K562 (cell line): ENCODE measurements at regions not wholly inside any gene's neighbourhood (a gene's known extent, or its start where the extent isn't known, plus 50 kb on each side); places are given as distances from the start of the nearest gene placed in this dataset.

ENCODE experiments used
- CC2D1A ChIP-seq: fragments of 450-650 bp; IDR thresholded peaks from 2 replicates; pipeline ENCODE4 v1.6.1; 2017; ENCODE audit warnings: mild to moderate bottlenecking
- ILK ChIP-seq: fragments of 450-650 bp; IDR thresholded peaks from 2 replicates; pipeline ENCODE4 v1.6.1; 2016; ENCODE audit warnings: missing genetic modification characterization, low read depth, mild to moderate bottlenecking, missing compliant biosample characterization, moderate library complexity, borderline replicate concordance
- TFAM ChIP-seq: fragments of 250-450 bp; sonication (Bioruptor Pico); conservative IDR thresholded peaks from 2 replicates; pipeline ENCODE4 v1.5.0; 2021; ENCODE audit warnings: mild to moderate bottlenecking, moderate library complexity
- TRIM28 ChIP-seq: fragments of 450-650 bp; IDR thresholded peaks from 2 replicates; pipeline ENCODE4 v1.6.1; 2017
- ZNF146 ChIP-seq: IDR thresholded peaks from one replicate; pipeline ENCODE4 v1.6.1; 2018; ENCODE audit warnings: missing compliant biosample characterization; ENCODE audit not compliant: unreplicated experiment
- ZNF785 ChIP-seq: fragments of 250-450 bp; sonication (Bioruptor Pico); IDR thresholded peaks from 2 replicates; pipeline ENCODE4 v1.4.0; 2020; ENCODE audit warnings: mild to moderate bottlenecking
- TF ChIP-seq, protein P1 (sequence below): fragments of 450-650 bp; IDR thresholded peaks from 2 replicates; pipeline ENCODE4 v1.6.1; 2016; ENCODE audit warnings: mild to moderate bottlenecking, moderate library complexity
- TF ChIP-seq, protein P2 (sequence below), 2 experiments: fragments of 150-350 bp in 1 of 2; IDR thresholded peaks; 2 replicates each; pipeline ENCODE4 v1.6.1; 2012 to 2016; ENCODE audit warnings: low read depth in 2 of 2, low read length in 2 of 2, mild to moderate bottlenecking in 1 of 2, moderate library complexity in 1 of 2
- TF ChIP-seq, protein P3 (sequence below): sonication (generic); formaldehyde crosslinking; IDR thresholded peaks from 2 replicates; pipeline ENCODE4 v1.8.0; 2022; ENCODE audit warnings: missing genetic modification reagents, mild to moderate bottlenecking, borderline replicate concordance
- TF ChIP-seq, protein P4 (sequence below): fragments of 250-450 bp; sonication (Bioruptor Pico); IDR thresholded peaks from 2 replicates; pipeline ENCODE4 v1.8.0; 2021; ENCODE audit warnings: mild to moderate bottlenecking, moderate library complexity

DNA sequence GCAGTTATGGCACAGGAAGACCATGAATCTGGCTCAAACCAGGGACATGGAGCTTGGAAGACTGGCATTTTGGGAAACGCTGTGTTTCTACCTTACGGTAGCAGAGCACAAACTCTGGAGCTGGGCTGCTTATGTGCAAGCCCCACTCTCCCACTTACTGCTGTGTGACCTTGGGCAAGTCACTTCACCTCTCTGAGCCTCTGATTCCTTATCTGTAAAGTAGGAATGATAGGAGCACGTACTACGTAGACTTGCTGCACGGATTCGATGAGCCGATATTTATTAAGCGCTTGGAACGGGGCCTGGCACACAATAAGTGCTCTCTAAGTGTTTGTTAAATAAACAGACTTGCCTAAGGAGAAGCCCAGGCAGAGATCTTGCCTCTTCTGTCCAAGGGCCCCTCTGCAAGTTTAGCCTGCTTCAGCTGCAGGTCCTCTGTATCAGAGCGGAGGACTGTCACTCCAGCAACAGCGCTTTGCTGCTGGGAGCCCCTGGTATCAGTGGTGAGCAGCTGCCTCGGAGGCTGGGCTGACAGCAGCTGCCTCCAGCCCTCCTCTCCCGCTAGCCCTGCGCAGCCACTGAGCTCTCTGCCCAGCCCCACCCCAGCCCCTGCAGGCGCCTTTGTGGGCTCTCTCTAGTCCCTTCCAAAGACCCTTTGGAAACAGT lies 96.9 kb upstream of the ANO1 start (continued):
- TF ChIP-seq, protein P1, sequence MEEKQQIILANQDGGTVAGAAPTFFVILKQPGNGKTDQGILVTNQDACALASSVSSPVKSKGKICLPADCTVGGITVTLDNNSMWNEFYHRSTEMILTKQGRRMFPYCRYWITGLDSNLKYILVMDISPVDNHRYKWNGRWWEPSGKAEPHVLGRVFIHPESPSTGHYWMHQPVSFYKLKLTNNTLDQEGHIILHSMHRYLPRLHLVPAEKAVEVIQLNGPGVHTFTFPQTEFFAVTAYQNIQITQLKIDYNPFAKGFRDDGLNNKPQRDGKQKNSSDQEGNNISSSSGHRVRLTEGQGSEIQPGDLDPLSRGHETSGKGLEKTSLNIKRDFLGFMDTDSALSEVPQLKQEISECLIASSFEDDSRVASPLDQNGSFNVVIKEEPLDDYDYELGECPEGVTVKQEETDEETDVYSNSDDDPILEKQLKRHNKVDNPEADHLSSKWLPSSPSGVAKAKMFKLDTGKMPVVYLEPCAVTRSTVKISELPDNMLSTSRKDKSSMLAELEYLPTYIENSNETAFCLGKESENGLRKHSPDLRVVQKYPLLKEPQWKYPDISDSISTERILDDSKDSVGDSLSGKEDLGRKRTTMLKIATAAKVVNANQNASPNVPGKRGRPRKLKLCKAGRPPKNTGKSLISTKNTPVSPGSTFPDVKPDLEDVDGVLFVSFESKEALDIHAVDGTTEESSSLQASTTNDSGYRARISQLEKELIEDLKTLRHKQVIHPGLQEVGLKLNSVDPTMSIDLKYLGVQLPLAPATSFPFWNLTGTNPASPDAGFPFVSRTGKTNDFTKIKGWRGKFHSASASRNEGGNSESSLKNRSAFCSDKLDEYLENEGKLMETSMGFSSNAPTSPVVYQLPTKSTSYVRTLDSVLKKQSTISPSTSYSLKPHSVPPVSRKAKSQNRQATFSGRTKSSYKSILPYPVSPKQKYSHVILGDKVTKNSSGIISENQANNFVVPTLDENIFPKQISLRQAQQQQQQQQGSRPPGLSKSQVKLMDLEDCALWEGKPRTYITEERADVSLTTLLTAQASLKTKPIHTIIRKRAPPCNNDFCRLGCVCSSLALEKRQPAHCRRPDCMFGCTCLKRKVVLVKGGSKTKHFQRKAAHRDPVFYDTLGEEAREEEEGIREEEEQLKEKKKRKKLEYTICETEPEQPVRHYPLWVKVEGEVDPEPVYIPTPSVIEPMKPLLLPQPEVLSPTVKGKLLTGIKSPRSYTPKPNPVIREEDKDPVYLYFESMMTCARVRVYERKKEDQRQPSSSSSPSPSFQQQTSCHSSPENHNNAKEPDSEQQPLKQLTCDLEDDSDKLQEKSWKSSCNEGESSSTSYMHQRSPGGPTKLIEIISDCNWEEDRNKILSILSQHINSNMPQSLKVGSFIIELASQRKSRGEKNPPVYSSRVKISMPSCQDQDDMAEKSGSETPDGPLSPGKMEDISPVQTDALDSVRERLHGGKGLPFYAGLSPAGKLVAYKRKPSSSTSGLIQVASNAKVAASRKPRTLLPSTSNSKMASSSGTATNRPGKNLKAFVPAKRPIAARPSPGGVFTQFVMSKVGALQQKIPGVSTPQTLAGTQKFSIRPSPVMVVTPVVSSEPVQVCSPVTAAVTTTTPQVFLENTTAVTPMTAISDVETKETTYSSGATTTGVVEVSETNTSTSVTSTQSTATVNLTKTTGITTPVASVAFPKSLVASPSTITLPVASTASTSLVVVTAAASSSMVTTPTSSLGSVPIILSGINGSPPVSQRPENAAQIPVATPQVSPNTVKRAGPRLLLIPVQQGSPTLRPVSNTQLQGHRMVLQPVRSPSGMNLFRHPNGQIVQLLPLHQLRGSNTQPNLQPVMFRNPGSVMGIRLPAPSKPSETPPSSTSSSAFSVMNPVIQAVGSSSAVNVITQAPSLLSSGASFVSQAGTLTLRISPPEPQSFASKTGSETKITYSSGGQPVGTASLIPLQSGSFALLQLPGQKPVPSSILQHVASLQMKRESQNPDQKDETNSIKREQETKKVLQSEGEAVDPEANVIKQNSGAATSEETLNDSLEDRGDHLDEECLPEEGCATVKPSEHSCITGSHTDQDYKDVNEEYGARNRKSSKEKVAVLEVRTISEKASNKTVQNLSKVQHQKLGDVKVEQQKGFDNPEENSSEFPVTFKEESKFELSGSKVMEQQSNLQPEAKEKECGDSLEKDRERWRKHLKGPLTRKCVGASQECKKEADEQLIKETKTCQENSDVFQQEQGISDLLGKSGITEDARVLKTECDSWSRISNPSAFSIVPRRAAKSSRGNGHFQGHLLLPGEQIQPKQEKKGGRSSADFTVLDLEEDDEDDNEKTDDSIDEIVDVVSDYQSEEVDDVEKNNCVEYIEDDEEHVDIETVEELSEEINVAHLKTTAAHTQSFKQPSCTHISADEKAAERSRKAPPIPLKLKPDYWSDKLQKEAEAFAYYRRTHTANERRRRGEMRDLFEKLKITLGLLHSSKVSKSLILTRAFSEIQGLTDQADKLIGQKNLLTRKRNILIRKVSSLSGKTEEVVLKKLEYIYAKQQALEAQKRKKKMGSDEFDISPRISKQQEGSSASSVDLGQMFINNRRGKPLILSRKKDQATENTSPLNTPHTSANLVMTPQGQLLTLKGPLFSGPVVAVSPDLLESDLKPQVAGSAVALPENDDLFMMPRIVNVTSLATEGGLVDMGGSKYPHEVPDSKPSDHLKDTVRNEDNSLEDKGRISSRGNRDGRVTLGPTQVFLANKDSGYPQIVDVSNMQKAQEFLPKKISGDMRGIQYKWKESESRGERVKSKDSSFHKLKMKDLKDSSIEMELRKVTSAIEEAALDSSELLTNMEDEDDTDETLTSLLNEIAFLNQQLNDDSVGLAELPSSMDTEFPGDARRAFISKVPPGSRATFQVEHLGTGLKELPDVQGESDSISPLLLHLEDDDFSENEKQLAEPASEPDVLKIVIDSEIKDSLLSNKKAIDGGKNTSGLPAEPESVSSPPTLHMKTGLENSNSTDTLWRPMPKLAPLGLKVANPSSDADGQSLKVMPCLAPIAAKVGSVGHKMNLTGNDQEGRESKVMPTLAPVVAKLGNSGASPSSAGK = no peak
- TF ChIP-seq ZNF785 (no peak), ILK (tag) (no peak), TFAM (CRISPR knock-in tag) (no peak), TRIM28 (no peak), ZNF146 (no peak), CC2D1A (no peak)
- TF ChIP-seq, protein P2, sequence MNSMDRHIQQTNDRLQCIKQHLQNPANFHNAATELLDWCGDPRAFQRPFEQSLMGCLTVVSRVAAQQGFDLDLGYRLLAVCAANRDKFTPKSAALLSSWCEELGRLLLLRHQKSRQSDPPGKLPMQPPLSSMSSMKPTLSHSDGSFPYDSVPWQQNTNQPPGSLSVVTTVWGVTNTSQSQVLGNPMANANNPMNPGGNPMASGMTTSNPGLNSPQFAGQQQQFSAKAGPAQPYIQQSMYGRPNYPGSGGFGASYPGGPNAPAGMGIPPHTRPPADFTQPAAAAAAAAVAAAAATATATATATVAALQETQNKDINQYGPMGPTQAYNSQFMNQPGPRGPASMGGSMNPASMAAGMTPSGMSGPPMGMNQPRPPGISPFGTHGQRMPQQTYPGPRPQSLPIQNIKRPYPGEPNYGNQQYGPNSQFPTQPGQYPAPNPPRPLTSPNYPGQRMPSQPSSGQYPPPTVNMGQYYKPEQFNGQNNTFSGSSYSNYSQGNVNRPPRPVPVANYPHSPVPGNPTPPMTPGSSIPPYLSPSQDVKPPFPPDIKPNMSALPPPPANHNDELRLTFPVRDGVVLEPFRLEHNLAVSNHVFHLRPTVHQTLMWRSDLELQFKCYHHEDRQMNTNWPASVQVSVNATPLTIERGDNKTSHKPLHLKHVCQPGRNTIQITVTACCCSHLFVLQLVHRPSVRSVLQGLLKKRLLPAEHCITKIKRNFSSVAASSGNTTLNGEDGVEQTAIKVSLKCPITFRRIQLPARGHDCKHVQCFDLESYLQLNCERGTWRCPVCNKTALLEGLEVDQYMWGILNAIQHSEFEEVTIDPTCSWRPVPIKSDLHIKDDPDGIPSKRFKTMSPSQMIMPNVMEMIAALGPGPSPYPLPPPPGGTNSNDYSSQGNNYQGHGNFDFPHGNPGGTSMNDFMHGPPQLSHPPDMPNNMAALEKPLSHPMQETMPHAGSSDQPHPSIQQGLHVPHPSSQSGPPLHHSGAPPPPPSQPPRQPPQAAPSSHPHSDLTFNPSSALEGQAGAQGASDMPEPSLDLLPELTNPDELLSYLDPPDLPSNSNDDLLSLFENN (IDR thresholded peaks at IDR 0.05; ENCODE audit: low read depth in 2 of 2, low read length in 2 of 2) = peak in 1 of 2 experiments; percentile 87; a peak in 2 of 4 replicates
- TF ChIP-seq, protein P3, sequence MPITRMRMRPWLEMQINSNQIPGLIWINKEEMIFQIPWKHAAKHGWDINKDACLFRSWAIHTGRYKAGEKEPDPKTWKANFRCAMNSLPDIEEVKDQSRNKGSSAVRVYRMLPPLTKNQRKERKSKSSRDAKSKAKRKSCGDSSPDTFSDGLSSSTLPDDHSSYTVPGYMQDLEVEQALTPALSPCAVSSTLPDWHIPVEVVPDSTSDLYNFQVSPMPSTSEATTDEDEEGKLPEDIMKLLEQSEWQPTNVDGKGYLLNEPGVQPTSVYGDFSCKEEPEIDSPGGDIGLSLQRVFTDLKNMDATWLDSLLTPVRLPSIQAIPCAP (CRISPR knock-in tag) = no peak
- TF ChIP-seq, protein P4, sequence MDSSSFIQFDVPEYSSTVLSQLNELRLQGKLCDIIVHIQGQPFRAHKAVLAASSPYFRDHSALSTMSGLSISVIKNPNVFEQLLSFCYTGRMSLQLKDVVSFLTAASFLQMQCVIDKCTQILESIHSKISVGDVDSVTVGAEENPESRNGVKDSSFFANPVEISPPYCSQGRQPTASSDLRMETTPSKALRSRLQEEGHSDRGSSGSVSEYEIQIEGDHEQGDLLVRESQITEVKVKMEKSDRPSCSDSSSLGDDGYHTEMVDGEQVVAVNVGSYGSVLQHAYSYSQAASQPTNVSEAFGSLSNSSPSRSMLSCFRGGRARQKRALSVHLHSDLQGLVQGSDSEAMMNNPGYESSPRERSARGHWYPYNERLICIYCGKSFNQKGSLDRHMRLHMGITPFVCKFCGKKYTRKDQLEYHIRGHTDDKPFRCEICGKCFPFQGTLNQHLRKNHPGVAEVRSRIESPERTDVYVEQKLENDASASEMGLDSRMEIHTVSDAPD (CRISPR knock-in tag) = no peak
